ENCODE measurements at regions not wholly inside any gene's neighbourhood (a gene's known extent, or its start where the extent isn't known, plus 50 kb on each side); places are given as distances from the start of the nearest gene placed in this dataset.

DNA sequence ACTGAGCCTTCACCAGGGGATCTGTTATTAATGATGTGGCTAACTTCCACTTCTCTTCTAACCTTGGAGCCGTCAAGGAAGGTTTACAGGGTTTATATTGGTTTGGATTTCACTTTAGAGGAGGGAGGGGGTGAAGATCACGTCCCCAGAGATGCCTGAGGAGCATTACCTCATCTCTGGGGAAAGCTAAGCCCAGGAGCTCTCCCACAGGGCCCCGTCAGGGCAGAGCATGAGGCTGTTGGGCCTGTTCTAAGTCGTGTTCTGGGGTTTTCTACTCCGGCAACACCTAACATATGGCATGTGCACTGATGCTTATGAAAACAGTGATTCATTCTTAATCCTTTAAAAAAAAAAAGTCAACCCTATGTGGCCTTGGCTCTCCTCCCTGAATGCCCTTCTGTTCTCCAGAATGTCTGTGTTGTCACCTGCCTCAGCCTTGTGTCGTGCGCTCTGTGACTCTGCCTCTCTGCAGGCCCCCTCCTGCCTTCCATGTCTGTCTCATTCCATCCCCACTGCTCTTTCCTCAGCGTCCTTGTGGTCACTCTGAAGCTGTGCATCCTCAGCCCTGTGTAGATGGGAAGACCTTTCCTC lies 97.4 kb upstream of the JARID2 start:
- no peaks in the 10 kb centered on the region for H3K9me3 ChIP-seq
- H3K4me1 ChIP-seq (ENCODE audit: insufficient read depth): no peaks in the 10 kb centered on the region
- TF ChIP-seq POLR2A (IDR thresholded peaks at IDR 0.05) (no peak), EP300 (IDR thresholded peaks at IDR 0.05) (no peak)
- TF ChIP-seq, protein P1, sequence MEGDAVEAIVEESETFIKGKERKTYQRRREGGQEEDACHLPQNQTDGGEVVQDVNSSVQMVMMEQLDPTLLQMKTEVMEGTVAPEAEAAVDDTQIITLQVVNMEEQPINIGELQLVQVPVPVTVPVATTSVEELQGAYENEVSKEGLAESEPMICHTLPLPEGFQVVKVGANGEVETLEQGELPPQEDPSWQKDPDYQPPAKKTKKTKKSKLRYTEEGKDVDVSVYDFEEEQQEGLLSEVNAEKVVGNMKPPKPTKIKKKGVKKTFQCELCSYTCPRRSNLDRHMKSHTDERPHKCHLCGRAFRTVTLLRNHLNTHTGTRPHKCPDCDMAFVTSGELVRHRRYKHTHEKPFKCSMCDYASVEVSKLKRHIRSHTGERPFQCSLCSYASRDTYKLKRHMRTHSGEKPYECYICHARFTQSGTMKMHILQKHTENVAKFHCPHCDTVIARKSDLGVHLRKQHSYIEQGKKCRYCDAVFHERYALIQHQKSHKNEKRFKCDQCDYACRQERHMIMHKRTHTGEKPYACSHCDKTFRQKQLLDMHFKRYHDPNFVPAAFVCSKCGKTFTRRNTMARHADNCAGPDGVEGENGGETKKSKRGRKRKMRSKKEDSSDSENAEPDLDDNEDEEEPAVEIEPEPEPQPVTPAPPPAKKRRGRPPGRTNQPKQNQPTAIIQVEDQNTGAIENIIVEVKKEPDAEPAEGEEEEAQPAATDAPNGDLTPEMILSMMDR (IDR thresholded peaks at IDR 0.05): no peak
- 56 to 63% (median 59%) methylated on average over 8 of the region's 8 CpGs for WGBS, 3 donors
- H3K27ac ChIP-seq: no peak overlapping the region
- H3K36me3 ChIP-seq: no peaks in the 10 kb centered on the region
- no peak overlapping the region for H3K4me3 ChIP-seq
- no peaks in the 10 kb centered on the region for H3K27me3 ChIP-seq
- intact Hi-C loops (cut with DNase I): no loop called here
- no peak for DNase-seq

DNA sequence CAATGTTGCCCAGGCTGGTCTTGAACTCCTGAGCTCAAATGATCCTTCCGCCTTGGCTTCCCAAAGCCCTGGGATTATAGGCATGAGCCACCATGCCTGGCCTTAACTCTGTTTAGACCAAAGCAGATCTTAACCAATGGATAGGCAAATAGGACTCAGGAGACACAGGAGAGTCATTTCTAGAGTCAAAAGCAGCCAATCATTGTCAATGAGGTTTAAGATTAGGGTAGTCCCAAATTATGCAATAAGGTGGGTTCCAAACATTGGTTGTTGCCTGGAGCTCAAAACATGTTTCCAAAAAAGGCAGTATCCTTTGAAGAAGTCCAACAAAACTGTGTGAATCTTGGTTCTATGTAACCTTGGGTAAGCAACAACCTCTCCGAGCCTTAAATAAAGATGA lies 95.7 kb upstream of the JARID2 start:
- TF ChIP-seq POLR2A (IDR thresholded peaks at IDR 0.05) (no peak), EP300 (IDR thresholded peaks at IDR 0.05) (no peak)
- TF ChIP-seq, protein P1 (IDR thresholded peaks at IDR 0.05): no peak
- intact Hi-C loops (cut with DNase I): no loop called here
- Histone ChIP-seq H3K27ac (no peak overlapping the region), H3K4me1 (ENCODE audit: insufficient read depth) (no peaks in the 10 kb centered on the region), H3K36me3 (no peaks in the 10 kb centered on the region), H3K27me3 (no peaks in the 10 kb centered on the region), H3K9me3 (no peaks in the 10 kb centered on the region), H3K4me3 (no peak overlapping the region)
- 90 to 96% (median 93%) methylated on average over 2 of the region's 2 CpGs for WGBS, 3 donors
- DNase-seq: no peak

DNA sequence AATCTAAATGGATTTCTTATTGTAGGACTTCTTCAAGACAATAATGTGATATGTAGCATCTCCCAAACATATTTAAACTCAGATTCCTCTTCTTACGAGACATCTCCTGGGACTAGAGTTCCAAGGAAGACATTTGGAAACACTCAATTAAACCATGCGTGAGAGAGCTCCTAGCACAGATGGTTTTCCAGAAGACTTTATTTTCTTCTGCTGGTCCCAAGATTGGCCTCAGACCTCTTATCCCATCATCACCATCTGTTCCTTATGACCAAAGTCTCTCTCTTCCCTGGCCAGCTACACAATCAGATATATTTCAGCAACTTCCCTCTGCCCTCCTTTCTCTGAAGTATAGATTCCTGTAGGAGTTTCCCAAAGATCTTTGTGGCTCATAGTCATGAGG lies 93.2 kb upstream of the JARID2 start:
- no peak overlapping the region for H3K27ac ChIP-seq
- no peaks in the 10 kb centered on the region for H3K9me3 ChIP-seq
- H3K4me1 ChIP-seq (ENCODE audit: insufficient read depth): no peaks in the 10 kb centered on the region
- no peaks in the 10 kb centered on the region for H3K36me3 ChIP-seq
- TF ChIP-seq, protein P1 (IDR thresholded peaks at IDR 0.05): no peak
- TF ChIP-seq POLR2A (IDR thresholded peaks at IDR 0.05) (no peak), EP300 (IDR thresholded peaks at IDR 0.05) (no peak)
- no peak for DNase-seq
- 91 to 97% (median 92%) methylated on average over 2 of the region's 2 CpGs for WGBS, 3 donors
- intact Hi-C loops (cut with DNase I): no loop called here
- no peak overlapping the region for H3K4me3 ChIP-seq
- no peaks in the 10 kb centered on the region for H3K27me3 ChIP-seq

DNA sequence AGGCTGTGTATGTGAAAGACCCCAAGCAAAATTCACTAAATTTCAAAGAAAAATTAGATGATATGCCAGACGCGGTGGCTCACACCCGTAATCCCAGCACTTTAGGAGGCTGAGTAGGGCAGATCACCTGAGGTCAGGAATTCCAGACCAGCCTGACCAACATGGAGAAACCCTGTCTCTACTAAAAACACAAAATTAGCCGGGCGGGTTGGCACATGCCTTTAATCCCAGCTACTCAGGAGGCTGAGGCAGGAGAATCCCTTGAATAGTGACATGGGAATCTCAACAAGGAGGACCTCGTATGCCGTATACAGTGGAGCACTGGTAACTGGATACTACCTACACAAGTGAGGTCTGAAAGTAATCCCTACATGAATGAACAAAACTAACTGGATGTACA lies 92.7 kb upstream of the JARID2 start:
- no peak for DNase-seq
- H3K27ac ChIP-seq: no peak overlapping the region
- no peak overlapping the region for H3K4me3 ChIP-seq
- no peaks in the 10 kb centered on the region for H3K27me3 ChIP-seq
- intact Hi-C loops (cut with DNase I): no loop called here
- H3K4me1 ChIP-seq (ENCODE audit: insufficient read depth): no peaks in the 10 kb centered on the region
- H3K9me3 ChIP-seq: no peaks in the 10 kb centered on the region
- TF ChIP-seq, protein P1 (IDR thresholded peaks at IDR 0.05): no peak
- TF ChIP-seq EP300 (IDR thresholded peaks at IDR 0.05) (no peak), POLR2A (IDR thresholded peaks at IDR 0.05) (no peak)
- H3K36me3 ChIP-seq: no peaks in the 10 kb centered on the region
- 95 to 99% (median 95%) methylated on average over 7 of the region's 7 CpGs for WGBS, 3 donors
